H1 (cell line): ENCODE measurements at regions not wholly inside any gene's neighbourhood (a gene's known extent, or its start where the extent isn't known, plus 50 kb on each side); places are given as distances from the start of the nearest gene placed in this dataset.

Source experiments
- ATF2 ChIP-seq: IDR thresholded peaks from 2 replicates; pipeline ENCODE4 v1.6.1; 2012; ENCODE audit warnings: low read length, inconsistent platforms
- ATF3 ChIP-seq: IDR thresholded peaks from 2 replicates; pipeline ENCODE4 v1.6.1; 2011; ENCODE audit warnings: low read depth, mild to moderate bottlenecking, low read length; ENCODE audit not compliant: insufficient read depth
- MAFK ChIP-seq: IDR thresholded peaks from 2 replicates; pipeline ENCODE4 v1.6.1; 2012; ENCODE audit warnings: low read depth, mild to moderate bottlenecking, improper control_type of control experiment, low read length
- POLR2A ChIP-seq, 2 experiments: IDR thresholded peaks; 1 replicate in 1 of 2; 2 replicates in 1 of 2; pipeline ENCODE4 v1.6.1; 2011; ENCODE audit warnings: low read depth in 2 of 2, low read length in 2 of 2, mild to moderate bottlenecking in 2 of 2; ENCODE audit errors: control extremely low read depth in 1 of 2
- POLR2AphosphoS5 ChIP-seq: IDR thresholded peaks from 2 replicates; pipeline ENCODE4 v1.6.1; 2011; ENCODE audit warnings: low read depth, low read length
- RAD21 ChIP-seq, 2 experiments: IDR thresholded peaks in 1 of 2; conservative IDR thresholded peaks in 1 of 2; 2 replicates each; pipeline ENCODE4 v1.6.1; 2011; ENCODE audit warnings: low read depth in 2 of 2, low read length in 2 of 2, improper control_type of control experiment in 1 of 2, inconsistent platforms in 1 of 2, mild to moderate bottlenecking in 1 of 2, moderate library complexity in 1 of 2
- RFX5 ChIP-seq: IDR thresholded peaks from 2 replicates; pipeline ENCODE4 v1.6.1; 2011; ENCODE audit warnings: low read depth, low read length, improper control_type of control experiment, borderline replicate concordance
- TAF1 ChIP-seq: IDR thresholded peaks from 2 replicates; pipeline ENCODE4 v1.6.1; 2011; ENCODE audit warnings: mild to moderate bottlenecking, low read depth, low read length
- TEAD4 ChIP-seq: IDR thresholded peaks from 2 replicates; pipeline ENCODE4 v1.6.1; 2012; ENCODE audit warnings: low read depth, low read length, inconsistent platforms, mixed read lengths
- ZNF274 ChIP-seq: IDR thresholded peaks from 2 replicates; pipeline ENCODE4 v1.7.0; 2012; ENCODE audit warnings: low read length, borderline replicate concordance; ENCODE audit errors: extremely low read depth
- TF ChIP-seq, protein P1 (sequence below): IDR thresholded peaks from 2 replicates; pipeline ENCODE4 v1.6.1; 2012; ENCODE audit warnings: inconsistent platforms
- TF ChIP-seq, protein P2 (sequence below), 3 experiments: IDR thresholded peaks; 1 replicate in 2 of 3; 2 replicates in 1 of 3; pipeline versions ENCODE4 v1.5.1 to v1.6.1; 2011; ENCODE audit warnings: low read length in 3 of 3, mild to moderate bottlenecking in 3 of 3, inconsistent platforms in 2 of 3, low read depth in 1 of 3, moderate library complexity in 1 of 3; ENCODE audit not compliant: insufficient read depth in 1 of 3; ENCODE audit errors: control extremely low read depth in 1 of 3
- TF ChIP-seq, protein P3 (sequence below): IDR thresholded peaks from 2 replicates; pipeline ENCODE4 v1.6.1; 2012; ENCODE audit warnings: inconsistent platforms

GRCh38 chr10:4758256-4758655 lies 67.8 kb upstream of the AKR1E2 start:
- TF ChIP-seq MAFK = no peak
- TF ChIP-seq, protein P1, sequence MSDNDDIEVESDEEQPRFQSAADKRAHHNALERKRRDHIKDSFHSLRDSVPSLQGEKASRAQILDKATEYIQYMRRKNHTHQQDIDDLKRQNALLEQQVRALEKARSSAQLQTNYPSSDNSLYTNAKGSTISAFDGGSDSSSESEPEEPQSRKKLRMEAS = no peak
- TF ChIP-seq POLR2A (IDR thresholded peaks at IDR 0.05; ENCODE audit: control extremely low read depth in 1 of 2, low read depth in 2 of 2, low read length in 2 of 2) = no peak
- no peak for TF ChIP-seq TEAD4
- TF ChIP-seq, protein P2, sequence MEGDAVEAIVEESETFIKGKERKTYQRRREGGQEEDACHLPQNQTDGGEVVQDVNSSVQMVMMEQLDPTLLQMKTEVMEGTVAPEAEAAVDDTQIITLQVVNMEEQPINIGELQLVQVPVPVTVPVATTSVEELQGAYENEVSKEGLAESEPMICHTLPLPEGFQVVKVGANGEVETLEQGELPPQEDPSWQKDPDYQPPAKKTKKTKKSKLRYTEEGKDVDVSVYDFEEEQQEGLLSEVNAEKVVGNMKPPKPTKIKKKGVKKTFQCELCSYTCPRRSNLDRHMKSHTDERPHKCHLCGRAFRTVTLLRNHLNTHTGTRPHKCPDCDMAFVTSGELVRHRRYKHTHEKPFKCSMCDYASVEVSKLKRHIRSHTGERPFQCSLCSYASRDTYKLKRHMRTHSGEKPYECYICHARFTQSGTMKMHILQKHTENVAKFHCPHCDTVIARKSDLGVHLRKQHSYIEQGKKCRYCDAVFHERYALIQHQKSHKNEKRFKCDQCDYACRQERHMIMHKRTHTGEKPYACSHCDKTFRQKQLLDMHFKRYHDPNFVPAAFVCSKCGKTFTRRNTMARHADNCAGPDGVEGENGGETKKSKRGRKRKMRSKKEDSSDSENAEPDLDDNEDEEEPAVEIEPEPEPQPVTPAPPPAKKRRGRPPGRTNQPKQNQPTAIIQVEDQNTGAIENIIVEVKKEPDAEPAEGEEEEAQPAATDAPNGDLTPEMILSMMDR (IDR thresholded peaks at IDR 0.05; ENCODE audit: control extremely low read depth in 1 of 3, insufficient read depth in 1 of 3, low read depth in 1 of 3, low read length in 3 of 3) = no peak
- TF ChIP-seq TAF1 = no peak
- TF ChIP-seq ZNF274 = no peak
- TF ChIP-seq RFX5 = no peak
- TF ChIP-seq, protein P3, sequence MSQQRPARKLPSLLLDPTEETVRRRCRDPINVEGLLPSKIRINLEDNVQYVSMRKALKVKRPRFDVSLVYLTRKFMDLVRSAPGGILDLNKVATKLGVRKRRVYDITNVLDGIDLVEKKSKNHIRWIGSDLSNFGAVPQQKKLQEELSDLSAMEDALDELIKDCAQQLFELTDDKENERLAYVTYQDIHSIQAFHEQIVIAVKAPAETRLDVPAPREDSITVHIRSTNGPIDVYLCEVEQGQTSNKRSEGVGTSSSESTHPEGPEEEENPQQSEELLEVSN = no peak
- no peak for TF ChIP-seq RAD21 (IDR thresholded peaks at IDR 0.05 in 1 of 2, conservative IDR thresholded peaks at IDR 0.05 in 1 of 2; ENCODE audit: low read depth in 2 of 2, low read length in 2 of 2)
- no peak for TF ChIP-seq POLR2AphosphoS5
- TF ChIP-seq ATF3 = no peak
- TF ChIP-seq ATF2 = no peak
